Fibroblast of villous mesenchyme (primary cell): ENCODE measurements at regions not wholly inside any gene's neighbourhood (a gene's known extent, or its start where the extent isn't known, plus 50 kb on each side); places are given as distances from the start of the nearest gene placed in this dataset.

ENCODE experiments used
- DNase-seq: peaks from one replicate; pipeline ENCODE4 v3.0.0-alpha.2; 2010; ENCODE audit warnings: low read depth
- H3K4me3 ChIP-seq: 2 replicates; pipeline ENCODE4 v1.5.1; 2011; ENCODE audit warnings: low read depth, mild to moderate bottlenecking, low read length
- CTCF ChIP-seq: IDR thresholded peaks from 2 replicates; pipeline ENCODE4 v1.5.1; 2012; ENCODE audit warnings: low read depth, mild to moderate bottlenecking, low read length; ENCODE audit not compliant: insufficient read depth

GRCh38 chr13:47623862-47624261, 377.2 kb downstream of the SUCLA2 start:
- DNase-seq: no peak
- TF ChIP-seq CTCF: no peak
- H3K4me3 ChIP-seq: no peak overlapping the region

GRCh38 chr13:47621931-47622330, 379.1 kb downstream of the SUCLA2 start:
- no peak for TF ChIP-seq CTCF
- no peak overlapping the region for H3K4me3 ChIP-seq
- no peak for DNase-seq

- TF ChIP-seq CTCF: no peak
- no peak for DNase-seq
- H3K4me3 ChIP-seq: no peak overlapping the region
Observed at GRCh38 chr13:47611664-47612288, 389.3 kb downstream of the SUCLA2 start.

GRCh38 chr13:47610687-47611086, 390.4 kb downstream of the SUCLA2 start:
- TF ChIP-seq CTCF: no peak
- no peak overlapping the region for H3K4me3 ChIP-seq
- no peak for DNase-seq

- no peak overlapping the region for H3K4me3 ChIP-seq
- DNase-seq: no peak
- no peak for TF ChIP-seq CTCF
Observed at GRCh38 chr13:47603365-47603764, 397.7 kb downstream of the SUCLA2 start.

GRCh38 chr13:47598340-47598911, 402.6 kb downstream of the SUCLA2 start:
- H3K4me3 ChIP-seq: no peak overlapping the region
- peak; percentile 18 for TF ChIP-seq CTCF
- DNase-seq: peak; percentile 19

GRCh38 chr13:47594833-47595232, 406.2 kb downstream of the SUCLA2 start:
- no peak for TF ChIP-seq CTCF
- no peak overlapping the region for H3K4me3 ChIP-seq
- no peak for DNase-seq
